ENCODE measurements at regions not wholly inside any gene's neighbourhood (a gene's known extent, or its start where the extent isn't known, plus 50 kb on each side); places are given as distances from the start of the nearest gene placed in this dataset.

- Mint-ChIP-seq H3K36me3 (ENCODE audit: low read depth) (no peaks in the 10 kb centered on the region), H3K4me1 (no peaks in the 10 kb centered on the region), H3K4me3 (no peak overlapping the region), H3K27ac (no peak overlapping the region), H3K9me3 (no peaks in the 10 kb centered on the region), H3K27me3 (peaks cover 4% of the 10 kb centered on the region)
- no peak for ATAC-seq (ENCODE audit: low read depth)
- intact Hi-C loops (cut with micrococcal nuclease): no loop called here
- no peak for TF ChIP-seq CTCF (IDR thresholded peaks at IDR 0.05)
- CTCF ChIA-PET: no interaction called here
- POLR2A ChIA-PET: no interaction called here
- DNase-seq: no peak
Observed at GRCh38 chr12:28023156-28023887, 50.8 kb upstream of the PTHLH start.

DNA sequence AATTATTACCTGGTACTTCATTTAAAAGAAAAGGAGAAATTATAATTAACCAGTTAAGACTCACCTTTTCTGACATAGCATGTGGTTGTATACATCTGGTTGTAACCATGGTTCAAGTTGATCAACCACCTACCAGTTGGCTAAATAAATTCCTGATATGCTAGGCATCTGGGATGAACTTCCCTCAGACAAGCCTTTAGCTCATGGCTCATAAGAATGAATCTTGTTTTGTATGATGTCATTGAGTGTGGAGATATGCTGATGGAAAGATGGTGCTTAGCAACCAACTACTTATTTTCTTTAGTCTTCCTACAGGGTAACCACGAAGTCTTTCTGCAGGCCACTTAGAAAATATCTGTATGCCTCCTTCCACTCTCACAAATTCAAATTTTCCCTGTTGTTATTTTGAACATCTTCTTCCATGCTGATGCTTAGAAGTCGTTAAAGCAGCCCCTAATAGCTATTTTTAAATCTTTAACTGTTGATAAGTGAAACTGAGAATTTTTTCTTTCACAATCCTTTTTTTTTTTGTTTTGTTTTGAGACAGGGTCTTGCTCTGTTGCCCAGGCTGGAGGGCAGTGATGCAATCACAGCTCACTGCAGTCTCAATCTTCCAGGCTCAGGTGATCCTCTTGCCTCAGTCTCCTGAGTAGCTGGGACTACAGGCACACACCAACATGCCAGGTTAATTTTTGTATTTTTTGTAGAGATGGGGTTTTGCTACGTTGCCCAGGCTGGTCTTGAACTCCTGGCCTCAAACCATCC lies 51.9 kb upstream of the PTHLH start:
- no peaks in the 10 kb centered on the region for H3K36me3 Mint-ChIP-seq (ENCODE audit: low read depth)
- H3K9me3 Mint-ChIP-seq: no peaks in the 10 kb centered on the region
- no peak overlapping the region for H3K4me3 Mint-ChIP-seq
- DNase-seq (no peak), ATAC-seq (ENCODE audit: low read depth) (no peak)
- POLR2A ChIA-PET: no interaction called here
- peaks cover 4% of the 10 kb centered on the region for H3K27me3 Mint-ChIP-seq
- no peaks in the 10 kb centered on the region for H3K4me1 Mint-ChIP-seq
- CTCF ChIA-PET: no interaction called here
- intact Hi-C loops (cut with micrococcal nuclease): no loop called here
- H3K27ac Mint-ChIP-seq: no peak overlapping the region
- no peak for TF ChIP-seq CTCF (IDR thresholded peaks at IDR 0.05)

- intact Hi-C loops (cut with micrococcal nuclease): no loop called here
- Mint-ChIP-seq H3K27me3 (peaks cover 4% of the 10 kb centered on the region), H3K27ac (no peak overlapping the region), H3K36me3 (ENCODE audit: low read depth) (no peaks in the 10 kb centered on the region), H3K4me1 (no peaks in the 10 kb centered on the region), H3K4me3 (no peak overlapping the region), H3K9me3 (no peaks in the 10 kb centered on the region)
- CTCF ChIA-PET: no interaction called here
- POLR2A ChIA-PET: no interaction called here
- ATAC-seq (ENCODE audit: low read depth) (no peak), DNase-seq (no peak)
- TF ChIP-seq CTCF (IDR thresholded peaks at IDR 0.05): no peak
Observed at GRCh38 chr12:28025821-28026505, 53.4 kb upstream of the PTHLH start.

- ChIA-PET CTCF (no interaction called here), POLR2A (no interaction called here)
- H3K4me1 Mint-ChIP-seq: no peaks in the 10 kb centered on the region
- H3K9me3 Mint-ChIP-seq: no peaks in the 10 kb centered on the region
- H3K4me3 Mint-ChIP-seq: no peak overlapping the region
- H3K36me3 Mint-ChIP-seq (ENCODE audit: low read depth): no peaks in the 10 kb centered on the region
- DNase-seq: no peak
- no peak overlapping the region for H3K27ac Mint-ChIP-seq
- no peak for ATAC-seq (ENCODE audit: low read depth)
- no peak for TF ChIP-seq CTCF (IDR thresholded peaks at IDR 0.05)
- intact Hi-C loops (cut with micrococcal nuclease): no loop called here
- H3K27me3 Mint-ChIP-seq: peaks cover 4% of the 10 kb centered on the region
Observed at GRCh38 chr12:28026701-28027100, 54.2 kb upstream of the PTHLH start.

DNA sequence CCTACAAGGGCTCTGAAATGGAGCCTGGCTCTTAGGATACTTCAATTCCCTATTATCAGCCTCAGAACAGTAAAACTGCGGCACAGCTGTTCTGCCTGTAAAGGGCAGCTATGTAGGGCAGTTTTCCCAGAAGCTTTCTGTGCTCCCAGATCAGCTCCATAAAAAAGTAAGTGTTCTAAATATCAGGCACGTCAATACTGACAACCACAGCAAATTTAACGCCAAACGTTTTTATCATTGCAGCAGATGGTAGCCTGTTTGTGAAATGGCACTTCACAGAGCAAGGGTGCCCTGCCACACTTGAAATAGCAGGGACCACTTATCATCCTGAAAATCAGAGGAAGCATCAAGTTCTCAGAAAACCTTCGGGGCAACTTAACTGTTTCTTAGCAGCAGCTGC lies 54.8 kb upstream of the PTHLH start:
- Mint-ChIP-seq H3K27me3 (peaks cover 4% of the 10 kb centered on the region), H3K4me1 (no peaks in the 10 kb centered on the region), H3K27ac (no peak overlapping the region), H3K9me3 (no peaks in the 10 kb centered on the region), H3K4me3 (no peak overlapping the region), H3K36me3 (ENCODE audit: low read depth) (no peaks in the 10 kb centered on the region)
- intact Hi-C loops (cut with micrococcal nuclease): no loop called here
- TF ChIP-seq CTCF (IDR thresholded peaks at IDR 0.05): no peak
- DNase-seq (no peak), ATAC-seq (ENCODE audit: low read depth) (no peak)
- CTCF ChIA-PET: no interaction called here
- POLR2A ChIA-PET: no interaction called here
